Activated naive CD8-positive, alpha-beta T cell treated with anti-CD3 and anti-CD28 coated beads, Interleukin-2, amount 50 U/mL, for 16 hours (primary cell): ENCODE measurements at regions not wholly inside any gene's neighbourhood (a gene's known extent, or its start where the extent isn't known, plus 50 kb on each side); places are given as distances from the start of the nearest gene placed in this dataset.
"Not testable (repeated sequence)": the region's sequence is repeated elsewhere in the genome, so short reads cannot be mapped to it uniquely, and the experiment has no call there.

ENCODE experiments used
- DNase-seq: peaks from one replicate; pipeline ENCODE4 v3.0.0-alpha.2; 2020; ENCODE audit warnings: low read depth, low spot score

GRCh38 chr9:97103613-97104383 is 64.9 kb upstream of the CTSV start:
- DNase-seq: not testable (repeated sequence)

- DNase-seq: not testable (repeated sequence)
These were observed 60.6 kb upstream of the CTSV start for GRCh38 chr9:97099540-97099939.

- DNase-seq: no peak
These were observed 57.9 kb upstream of the CTSV start for GRCh38 chr9:97096793-97097192.

- DNase-seq: not testable (repeated sequence)
These were observed 50.4 kb upstream of the CTSV start for GRCh38 chr9:97089361-97089760.
